ENCODE measurements at regions not wholly inside any gene's neighbourhood (a gene's known extent, or its start where the extent isn't known, plus 50 kb on each side); places are given as distances from the start of the nearest gene placed in this dataset.
"Not testable (repeated sequence)": the region's sequence is repeated elsewhere in the genome, so short reads cannot be mapped to it uniquely, and the experiment has no call there.

- no peak for TF ChIP-seq CTCF (IDR thresholded peaks at IDR 0.05)
- Mint-ChIP-seq H3K36me3 (ENCODE audit: low read depth) (no peaks in the 10 kb centered on the region), H3K4me3 (no peak overlapping the region), H3K27me3 (ENCODE audit: insufficient read depth) (peaks cover 2% of the 10 kb centered on the region), H3K4me1 (ENCODE audit: low read depth) (no peaks in the 10 kb centered on the region), H3K27ac (no peak overlapping the region), H3K9me3 (peaks cover 23% of the 10 kb centered on the region)
- DNase-seq, result no peak
Observed at GRCh38 chr9:102482776-102483175, 512.4 kb upstream of the CYLC2 start.

- Mint-ChIP-seq H3K9me3 (peaks cover 5% of the 10 kb centered on the region; the same call in 1 of the 2 replicates), H3K4me1 (ENCODE audit: low read depth) (no peaks in the 10 kb centered on the region), H3K4me3 (no peak overlapping the region), H3K27me3 (ENCODE audit: insufficient read depth) (no peaks in the 10 kb centered on the region), H3K27ac (no peak overlapping the region), H3K36me3 (ENCODE audit: low read depth) (no peaks in the 10 kb centered on the region)
- no peak for TF ChIP-seq CTCF (IDR thresholded peaks at IDR 0.05)
- DNase-seq, result no peak
Observed at GRCh38 chr9:102479191-102479590, 515.9 kb upstream of the CYLC2 start.

- no peaks in the 10 kb centered on the region for H3K36me3 Mint-ChIP-seq (ENCODE audit: low read depth)
- H3K27ac Mint-ChIP-seq, result no peak overlapping the region
- H3K4me3 Mint-ChIP-seq, result no peak overlapping the region
- TF ChIP-seq CTCF (IDR thresholded peaks at IDR 0.05), result no peak
- DNase-seq, result no peak
- H3K27me3 Mint-ChIP-seq (ENCODE audit: insufficient read depth), result no peaks in the 10 kb centered on the region
- H3K4me1 Mint-ChIP-seq (ENCODE audit: low read depth), result no peaks in the 10 kb centered on the region
- peaks cover 10% of the 10 kb centered on the region for H3K9me3 Mint-ChIP-seq
Observed at GRCh38 chr9:102474357-102474756, 520.8 kb upstream of the CYLC2 start.

GRCh38 chr9:102469430-102469829 is 525.7 kb upstream of the CYLC2 start:
- peaks cover 21% of the 10 kb centered on the region for H3K9me3 Mint-ChIP-seq

GRCh38 chr9:102461156-102461819 is 533.8 kb upstream of the CYLC2 start:
- no peak for DNase-seq
- no peaks in the 10 kb centered on the region for H3K27me3 Mint-ChIP-seq (ENCODE audit: insufficient read depth)
- H3K36me3 Mint-ChIP-seq (ENCODE audit: low read depth), result no peaks in the 10 kb centered on the region
- no peaks in the 10 kb centered on the region for H3K4me1 Mint-ChIP-seq (ENCODE audit: low read depth)
- H3K9me3 Mint-ChIP-seq, result peaks cover 36% of the 10 kb centered on the region
- no peak overlapping the region for H3K27ac Mint-ChIP-seq
- H3K4me3 Mint-ChIP-seq, result no peak overlapping the region
- TF ChIP-seq CTCF (IDR thresholded peaks at IDR 0.05), result no peak

More at GRCh38 chr9:102469430-102469829, 525.7 kb upstream of the CYLC2 start:
- not testable (repeated sequence) for H3K36me3 Mint-ChIP-seq (ENCODE audit: low read depth); H3K27ac Mint-ChIP-seq; DNase-seq; H3K27me3 Mint-ChIP-seq (ENCODE audit: insufficient read depth); H3K4me3 Mint-ChIP-seq; H3K4me1 Mint-ChIP-seq (ENCODE audit: low read depth)

- no peaks in the 10 kb centered on the region for H3K36me3 Mint-ChIP-seq (ENCODE audit: low read depth)
- H3K4me3 Mint-ChIP-seq, result no peak overlapping the region
- no peaks in the 10 kb centered on the region for H3K27me3 Mint-ChIP-seq (ENCODE audit: insufficient read depth)
- no peaks in the 10 kb centered on the region for H3K4me1 Mint-ChIP-seq (ENCODE audit: low read depth)
- H3K9me3 Mint-ChIP-seq, result peaks cover 36% of the 10 kb centered on the region
- DNase-seq, result no peak
- H3K27ac Mint-ChIP-seq, result no peak overlapping the region
- no peak for TF ChIP-seq CTCF (IDR thresholded peaks at IDR 0.05)
Observed at GRCh38 chr9:102459828-102460227, 535.3 kb upstream of the CYLC2 start.
